Activated CD4-positive, alpha-beta T cell treated with anti-CD3 and anti-CD28 coated beads, Interleukin-10, Interleukin-2, amounts not matched to agents 100 ng/mL and 50 ng/mL, durations not matched to agents 16 hours and 8 hours (primary cell): ENCODE measurements at regions not wholly inside any gene's neighbourhood (a gene's known extent, or its start where the extent isn't known, plus 50 kb on each side); places are given as distances from the start of the nearest gene placed in this dataset.

Experiments used
- DNase-seq: peaks from one replicate; pipeline ENCODE4 v3.0.0-alpha.2; 2020

- DNase-seq = no peak
Observed at GRCh38 chr16:49068224-49068623, 213.4 kb downstream of the CBLN1 start.

GRCh38 chr16:49067776-49068175, 213.9 kb downstream of the CBLN1 start:
- DNase-seq = no peak

- no peak for DNase-seq
Observed at GRCh38 chr16:49061137-49061714, 220.4 kb downstream of the CBLN1 start.

- no peak for DNase-seq
Observed at GRCh38 chr16:49060728-49061127, 220.9 kb downstream of the CBLN1 start.

- no peak for DNase-seq
Observed at GRCh38 chr16:49058382-49058781, 223.3 kb downstream of the CBLN1 start.

- DNase-seq = no peak
Observed at GRCh38 chr16:49057936-49058335, 223.7 kb downstream of the CBLN1 start.

GRCh38 chr16:49057391-49057790, 224.2 kb downstream of the CBLN1 start:
- no peak for DNase-seq

- no peak for DNase-seq
Observed at GRCh38 chr16:49056546-49056945, 225.1 kb downstream of the CBLN1 start.

GRCh38 chr16:49055824-49056545, 225.7 kb downstream of the CBLN1 start:
- DNase-seq = no peak

GRCh38 chr16:49055291-49055690, 226.3 kb downstream of the CBLN1 start:
- no peak for DNase-seq

GRCh38 chr16:49054606-49055005, 227.0 kb downstream of the CBLN1 start:
- no peak for DNase-seq

GRCh38 chr16:49052846-49053245, 228.8 kb downstream of the CBLN1 start:
- no peak for DNase-seq

GRCh38 chr16:49051576-49051975, 230.1 kb downstream of the CBLN1 start:
- DNase-seq = no peak

GRCh38 chr16:49050607-49051006, 231.0 kb downstream of the CBLN1 start:
- no peak for DNase-seq

- DNase-seq = no peak
Observed at GRCh38 chr16:49049644-49050043, 232.0 kb downstream of the CBLN1 start.

- DNase-seq = no peak
Observed at GRCh38 chr16:49049191-49049590, 232.4 kb downstream of the CBLN1 start.

- DNase-seq = no peak
Observed at GRCh38 chr16:49048557-49048956, 233.1 kb downstream of the CBLN1 start.

GRCh38 chr16:49036126-49036525, 245.5 kb downstream of the CBLN1 start:
- no peak for DNase-seq

- no peak for DNase-seq
Observed at GRCh38 chr16:49027420-49027819, 254.2 kb downstream of the CBLN1 start.

- no peak for DNase-seq
Observed at GRCh38 chr16:49026566-49027181, 255.0 kb downstream of the CBLN1 start.

GRCh38 chr16:49024896-49025295, 256.7 kb downstream of the CBLN1 start:
- DNase-seq = no peak

- no peak for DNase-seq
Observed at GRCh38 chr16:49024016-49024415, 257.6 kb downstream of the CBLN1 start.

- DNase-seq = no peak
Observed at GRCh38 chr16:49023050-49023449, 258.6 kb downstream of the CBLN1 start.

- no peak for DNase-seq
Observed at GRCh38 chr16:49022351-49022963, 259.2 kb downstream of the CBLN1 start.
